A549 (cell line): ENCODE measurements at regions not wholly inside any gene's neighbourhood (a gene's known extent, or its start where the extent isn't known, plus 50 kb on each side); places are given as distances from the start of the nearest gene placed in this dataset.

Experiments
- ATAC-seq, 2 experiments: fragments of 200-7000 bp in 1 of 2; fragments of >200 bp in 1 of 2; cut with Nextera tagmentation in 1 of 2; cut with Tn5 transposase in 1 of 2; 3 replicates each; pipeline versions ENCODE4 v1.8.0 to v1.9.1; 2018 to 2020; ENCODE audit warnings: mild to moderate bottlenecking in 1 of 2, moderate library complexity in 1 of 2
- CTCF ChIA-PET: fragments of 300-600 bp; sonication (Branson Sonifier 250); formaldehyde crosslinking; extraction: SDS; loops from one replicate; lab custom pipeline; 2021; ENCODE audit warnings: antibody characterized with exemption, inconsistent platforms; lab: Yijun Ruan, JAX
- POLR2A ChIA-PET: fragments of 350-600 bp; formaldehyde crosslinking; extraction: SDS; loops from one replicate; lab custom pipeline; 2021; ENCODE audit warnings: antibody characterized with exemption, inconsistent platforms; lab: Yijun Ruan, JAX
- DNase-seq, 2 experiments: peaks; one replicate each; pipeline versions ENCODE4 v3.0.0 to v3.0.0-alpha.2; 2011 to 2016; ENCODE audit warnings: low read depth in 1 of 2, low spot score in 1 of 2
- FAIRE-seq: peaks from 2 replicates; lab custom pipeline; 2011; peaks lifted over from hg19 to GRCh38; lab: Jason Lieb, UNC
- H3K27ac ChIP-seq, 2 experiments: fragments of >200 bp; sonication (Bioruptor Twin); formaldehyde crosslinking; 3 replicates each; pipeline ENCODE4 v1.5.1; 2016 to 2017
- H3K4me1 ChIP-seq: fragments of >200 bp; sonication (Bioruptor Twin); formaldehyde crosslinking; 3 replicates; pipeline ENCODE4 v1.6.1; 2016
- H3K4me2 ChIP-seq: fragments of >200 bp; sonication (Bioruptor Twin); formaldehyde crosslinking; 3 replicates; pipeline ENCODE4 v1.6.1; 2016
- H3K4me3 ChIP-seq: fragments of >200 bp; sonication (Bioruptor Twin); formaldehyde crosslinking; 3 replicates; pipeline ENCODE4 v1.5.1; 2016
- H3K9me3 ChIP-seq: fragments of >200 bp; sonication (Bioruptor Twin); formaldehyde crosslinking; 3 replicates; pipeline ENCODE4 v1.6.1; 2016
- CBX2 ChIP-seq: fragments of 200-600 bp; sonication (generic); IDR thresholded peaks from 2 replicates; pipeline ENCODE4 v1.6.1; 2016; ENCODE audit warnings: low read depth, mild to moderate bottlenecking, borderline replicate concordance
- CHD4 ChIP-seq: fragments of 200-600 bp; sonication (generic); IDR thresholded peaks from 2 replicates; pipeline ENCODE4 v1.6.1; 2016; ENCODE audit warnings: antibody characterized with exemption, mild to moderate bottlenecking, borderline replicate concordance
- EP300 ChIP-seq, 2 experiments: fragments of >200 bp; sonication (Bioruptor Twin); formaldehyde crosslinking; IDR thresholded peaks; 2 replicates in 1 of 2; 3 replicates in 1 of 2; pipeline ENCODE4 v1.6.1; 2016 to 2017
- ESRRA ChIP-seq: fragments of 150-350 bp; IDR thresholded peaks from 2 replicates; pipeline ENCODE4 v1.6.1; 2014; ENCODE audit warnings: mild to moderate bottlenecking, low read length, borderline replicate concordance
- FOSB ChIP-seq: fragments of 250-450 bp; sonication (Bioruptor Pico); IDR thresholded peaks from 2 replicates; pipeline ENCODE4 v1.5.0; 2020; ENCODE audit warnings: mild to moderate bottlenecking, moderate library complexity
- FOSL2 ChIP-seq, 2 experiments: fragments of 450-650 bp in 1 of 2; fragments of >200 bp in 1 of 2; sonication (Bioruptor Twin) in 1 of 2; formaldehyde crosslinking; IDR thresholded peaks; 2 replicates each; pipeline versions ENCODE4 v1.5.0 to v1.6.1; 2016 to 2020; ENCODE audit warnings: mild to moderate bottlenecking in 1 of 2, moderate library complexity in 1 of 2
- GATA3 ChIP-seq: IDR thresholded peaks from 2 replicates; pipeline ENCODE4 v1.6.1; 2012; ENCODE audit warnings: borderline replicate concordance
- HOXB13 ChIP-seq: fragments of 250-450 bp; sonication (Bioruptor Pico); IDR thresholded peaks from 2 replicates; pipeline ENCODE4 v1.5.0; 2020; ENCODE audit warnings: low read depth, mild to moderate bottlenecking, moderate library complexity
- HOXB5 ChIP-seq: fragments of 250-450 bp; sonication (Bioruptor Pico); IDR thresholded peaks from 2 replicates; pipeline ENCODE4 v1.5.0; 2020; ENCODE audit warnings: mild to moderate bottlenecking, moderate library complexity
- KDM5A ChIP-seq: fragments of 200-600 bp; sonication (generic); IDR thresholded peaks from 2 replicates; pipeline ENCODE4 v1.6.1; 2016; ENCODE audit warnings: antibody characterized with exemption, mild to moderate bottlenecking
- MYC ChIP-seq: IDR thresholded peaks from 2 replicates; pipeline ENCODE4 v1.6.1; 2012; ENCODE audit warnings: mild to moderate bottlenecking, inconsistent platforms, low read length, improper control_type of control experiment, borderline replicate concordance
- NFE2L2 ChIP-seq: fragments of 150-350 bp; conservative IDR thresholded peaks from 2 replicates; pipeline ENCODE4 v1.6.1; 2014; ENCODE audit warnings: low read length
- NPAS2 ChIP-seq: fragments of 250-450 bp; sonication (Bioruptor Pico); IDR thresholded peaks from 2 replicates; pipeline ENCODE4 v1.8.0; 2022; ENCODE audit warnings: mild to moderate bottlenecking, moderate library complexity, borderline replicate concordance
- PHF8 ChIP-seq: fragments of 200-600 bp; sonication (generic); IDR thresholded peaks from 2 replicates; pipeline ENCODE4 v1.6.1; 2016; ENCODE audit warnings: low read depth, mild to moderate bottlenecking, antibody characterized with exemption, moderate library complexity, borderline replicate concordance
- POLR2A ChIP-seq: IDR thresholded peaks from 2 replicates; pipeline ENCODE4 v1.6.1; 2012; ENCODE audit warnings: mild to moderate bottlenecking, low read length
- POLR2AphosphoS2 ChIP-seq: conservative IDR thresholded peaks from 2 replicates; pipeline ENCODE4 v1.6.1; 2012; ENCODE audit warnings: low read length, improper control_type of control experiment, inconsistent platforms
- RCOR1 ChIP-seq: fragments of 150-350 bp; IDR thresholded peaks from 2 replicates; pipeline ENCODE4 v1.6.1; 2014; ENCODE audit warnings: antibody characterized with exemption, low read length, low read depth
- SREBF2 ChIP-seq: fragments of 450-650 bp; IDR thresholded peaks from 2 replicates; pipeline ENCODE4 v1.6.1; 2014; ENCODE audit warnings: mild to moderate bottlenecking, moderate library complexity
- TFCP2L1 ChIP-seq: fragments of 250-450 bp; sonication (Bioruptor Pico); IDR thresholded peaks from 2 replicates; pipeline ENCODE4 v1.5.0; 2021; ENCODE audit warnings: mild to moderate bottlenecking
- TP53 ChIP-seq: fragments of 250-450 bp; sonication (Bioruptor Pico); IDR thresholded peaks from 2 replicates; pipeline ENCODE4 v1.5.0; 2021; ENCODE audit warnings: mild to moderate bottlenecking, moderate library complexity
- ZFP36 ChIP-seq: fragments of 450-650 bp; IDR thresholded peaks from 2 replicates; pipeline ENCODE4 v1.6.1; 2014; ENCODE audit warnings: borderline replicate concordance; ENCODE audit not compliant: partially characterized antibody
- ZNF302 ChIP-seq: fragments of 250-450 bp; sonication (Bioruptor Pico); IDR thresholded peaks from 2 replicates; pipeline ENCODE4 v1.9.0; 2021; ENCODE audit warnings: inconsistent platforms, mild to moderate bottlenecking, moderate library complexity
- whole genome bisulfite sequencing: methylation state at CpG from one replicate; pipeline ENCODE4 v1.1.6; 2017; ENCODE audit errors: missing lambda C conversion rate; 5-methylcytosine and 5-hydroxymethylcytosine counted together
- TF ChIP-seq, protein P1 (sequence below): fragments of 150-350 bp; IDR thresholded peaks from 2 replicates; pipeline ENCODE4 v1.6.1; 2014; ENCODE audit warnings: low read depth, mild to moderate bottlenecking, low read length
- TF ChIP-seq, protein P2 (sequence below): fragments of 250-450 bp; sonication (Bioruptor Pico); IDR thresholded peaks from 2 replicates; pipeline ENCODE4 v1.5.0; 2021; ENCODE audit warnings: mild to moderate bottlenecking, moderate library complexity, borderline replicate concordance
- TF ChIP-seq, protein P3 (sequence below): IDR thresholded peaks from 2 replicates; pipeline ENCODE4 v1.6.1; 2012; ENCODE audit warnings: low read depth, borderline replicate concordance

DNA sequence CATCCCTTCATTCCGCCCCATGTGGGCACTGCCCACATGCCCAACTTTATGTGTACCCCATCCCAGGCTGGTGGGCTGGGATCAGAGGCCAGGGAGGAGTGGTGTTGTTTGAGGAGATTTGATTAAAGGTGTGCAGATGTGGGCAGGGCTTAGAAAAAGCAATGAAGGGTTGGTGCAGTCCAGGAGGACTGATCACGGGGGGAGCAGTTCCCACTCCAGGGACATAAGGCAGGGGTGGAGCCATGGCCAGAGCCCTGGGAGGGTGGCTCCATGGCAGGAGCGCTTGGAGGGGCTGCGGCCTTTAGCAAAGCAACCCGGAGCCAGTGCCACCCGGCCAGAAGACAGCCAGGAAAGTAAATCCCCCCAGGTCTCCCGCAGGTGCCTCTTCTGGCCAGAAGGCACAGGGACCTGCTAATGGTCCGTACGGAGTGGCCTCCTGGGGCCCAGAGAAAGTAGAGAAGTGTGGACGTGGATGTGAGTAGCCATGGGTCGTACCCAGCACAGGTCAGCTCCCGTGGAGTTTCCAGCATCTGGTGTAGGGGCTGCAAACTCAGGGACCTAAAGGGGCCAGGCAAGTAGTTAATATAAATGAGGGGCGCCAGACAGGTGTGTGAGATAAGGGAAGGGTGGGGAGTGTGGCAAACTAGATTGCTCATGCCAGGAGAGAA lies 62.1 kb upstream of the APCDD1L start:
- Histone ChIP-seq H3K4me1 (no peaks in the 10 kb centered on the region), H3K4me3 (no peak overlapping the region), H3K9me3 (no peaks in the 10 kb centered on the region; the same call in 2 of the 3 replicates), H3K4me2 (no peak overlapping the region), H3K27ac (no peak overlapping the region)
- no peak for FAIRE-seq
- ATAC-seq, result no peak
- DNase-seq, result no peak
- CTCF ChIA-PET, result interaction anchor here (0.6 to 1.3 kb wide), 4 partner anchors 10 to 78 kb away, joined by 3 to 4 read pairs (median 3); no protein-coding TSS in a partner anchor
- WGBS, result 42% methylated on average over 12 of the region's 13 CpGs
- POLR2A ChIA-PET, result no interaction called here
- no peak for TF ChIP-seq RCOR1
- TF ChIP-seq, all 56 proteins: peak for 0

DNA sequence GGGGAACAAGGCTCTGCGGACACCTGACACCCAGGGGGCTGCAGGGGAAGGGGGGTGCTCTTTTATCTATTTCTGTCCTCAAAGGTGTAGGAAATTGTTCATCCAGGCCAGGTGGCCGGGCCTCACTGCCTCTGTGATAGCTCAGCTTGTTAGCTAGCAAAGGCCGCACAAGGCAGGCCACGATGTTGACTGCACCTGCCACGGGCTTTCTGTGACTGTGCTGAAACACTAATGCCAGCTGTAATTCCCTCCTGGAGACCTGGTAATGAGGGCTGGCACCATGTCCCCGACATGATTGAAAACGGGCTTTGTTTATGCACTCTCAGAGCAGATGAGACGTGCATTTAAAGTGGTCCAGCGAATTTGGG lies 61.4 kb upstream of the APCDD1L start:
- ATAC-seq (no peak), FAIRE-seq (no peak), DNase-seq (no peak)
- no peak overlapping the region for H3K27ac ChIP-seq
- H3K4me3 ChIP-seq, result no peak overlapping the region
- H3K4me1 ChIP-seq, result peaks cover under 1% of the 10 kb centered on the region; the same call in 1 of the 3 replicates
- ChIA-PET CTCF (interaction anchor here (1.2 to 1.5 kb wide), 3 partner anchors 17 to 77 kb away, joined by 3 to 4 read pairs (median 3); no protein-coding TSS in a partner anchor), POLR2A (no interaction called here)
- TF ChIP-seq SREBF2 (no peak), HOXB5 (CRISPR knock-in tag) (no peak), RCOR1 (no peak), HOXB13 (CRISPR knock-in tag) (no peak), FOSL2 (IDR thresholded peaks at IDR 0.05) (no peak), FOSL2 (CRISPR knock-in tag; IDR thresholded peaks at IDR 0.05) (no peak), CBX2 (no peak), CHD4 (no peak), NPAS2 (CRISPR knock-in tag) (no peak), ZNF302 (CRISPR knock-in tag) (no peak), TP53 (CRISPR knock-in tag) (no peak), ESRRA (no peak), GATA3 (no peak)
- TF ChIP-seq, protein P1, sequence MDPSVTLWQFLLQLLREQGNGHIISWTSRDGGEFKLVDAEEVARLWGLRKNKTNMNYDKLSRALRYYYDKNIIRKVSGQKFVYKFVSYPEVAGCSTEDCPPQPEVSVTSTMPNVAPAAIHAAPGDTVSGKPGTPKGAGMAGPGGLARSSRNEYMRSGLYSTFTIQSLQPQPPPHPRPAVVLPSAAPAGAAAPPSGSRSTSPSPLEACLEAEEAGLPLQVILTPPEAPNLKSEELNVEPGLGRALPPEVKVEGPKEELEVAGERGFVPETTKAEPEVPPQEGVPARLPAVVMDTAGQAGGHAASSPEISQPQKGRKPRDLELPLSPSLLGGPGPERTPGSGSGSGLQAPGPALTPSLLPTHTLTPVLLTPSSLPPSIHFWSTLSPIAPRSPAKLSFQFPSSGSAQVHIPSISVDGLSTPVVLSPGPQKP, result no peak
- TF ChIP-seq, protein P2, sequence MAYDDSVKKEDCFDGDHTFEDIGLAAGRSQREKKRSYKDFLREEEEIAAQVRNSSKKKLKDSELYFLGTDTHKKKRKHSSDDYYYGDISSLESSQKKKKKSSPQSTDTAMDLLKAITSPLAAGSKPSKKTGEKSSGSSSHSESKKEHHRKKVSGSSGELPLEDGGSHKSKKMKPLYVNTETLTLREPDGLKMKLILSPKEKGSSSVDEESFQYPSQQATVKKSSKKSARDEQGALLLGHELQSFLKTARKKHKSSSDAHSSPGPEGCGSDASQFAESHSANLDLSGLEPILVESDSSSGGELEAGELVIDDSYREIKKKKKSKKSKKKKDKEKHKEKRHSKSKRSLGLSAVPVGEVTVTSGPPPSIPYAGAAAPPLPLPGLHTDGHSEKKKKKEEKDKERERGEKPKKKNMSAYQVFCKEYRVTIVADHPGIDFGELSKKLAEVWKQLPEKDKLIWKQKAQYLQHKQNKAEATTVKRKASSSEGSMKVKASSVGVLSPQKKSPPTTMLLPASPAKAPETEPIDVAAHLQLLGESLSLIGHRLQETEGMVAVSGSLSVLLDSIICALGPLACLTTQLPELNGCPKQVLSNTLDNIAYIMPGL (CRISPR knock-in tag), result no peak
- WGBS, result 40% methylated on average over 8 of the region's 9 CpGs
- H3K9me3 ChIP-seq, result no peaks in the 10 kb centered on the region; the same call in 2 of the 3 replicates
- no peak overlapping the region for H3K4me2 ChIP-seq

DNA sequence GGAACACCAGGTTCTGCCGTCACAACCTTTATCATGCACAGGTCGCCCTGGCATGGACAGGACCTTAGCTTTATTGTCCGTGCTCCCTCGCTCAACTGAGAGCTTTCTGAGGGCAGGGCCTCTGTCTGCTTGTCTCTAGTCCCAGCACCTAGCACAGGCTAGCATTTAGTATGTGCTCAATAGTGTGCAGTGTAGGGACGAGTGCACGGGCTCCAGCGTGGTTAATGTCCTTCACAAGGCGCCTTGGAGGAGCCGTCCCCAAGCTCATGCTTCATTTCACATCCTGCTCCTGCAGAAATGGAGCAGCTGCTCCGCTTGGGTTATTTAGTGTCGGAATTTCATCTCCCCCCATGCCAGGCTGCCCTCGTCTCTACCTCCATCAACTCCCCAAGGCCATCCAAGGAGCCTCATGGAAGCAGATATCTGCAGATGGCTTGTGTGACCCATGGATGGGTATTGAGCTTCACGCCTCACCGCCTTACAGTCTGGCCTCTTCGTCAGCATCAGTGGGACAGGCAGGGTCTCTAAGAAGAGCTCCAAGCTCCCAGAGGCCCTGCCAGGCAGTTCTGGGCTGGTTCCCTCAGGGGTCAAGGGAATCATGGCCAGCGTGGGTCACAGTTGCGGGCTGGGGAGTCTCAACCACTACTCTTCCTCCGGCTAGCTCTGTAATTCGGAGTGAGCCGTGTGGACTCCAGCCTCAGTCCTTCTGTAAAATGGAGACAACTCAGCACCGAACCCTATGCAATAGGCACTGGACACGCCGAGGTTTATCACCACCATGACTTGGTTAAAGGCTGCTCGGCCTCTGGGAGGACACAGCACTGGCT lies 60.8 kb upstream of the APCDD1L start:
- WGBS, result 59% methylated on average over 21 of the region's 24 CpGs
- DNase-seq, result no peak
- no peak overlapping the region for H3K4me3 ChIP-seq
- H3K9me3 ChIP-seq, result no peaks in the 10 kb centered on the region; the same call in 2 of the 3 replicates
- ChIA-PET POLR2A (interaction anchor here (0.9 kb wide), 1 partner anchor 45 kb away, joined by 3 read pairs; no protein-coding TSS in a partner anchor), CTCF (interaction anchor here (1.0 to 1.9 kb wide), 4 partner anchors 9 to 80 kb away, joined by 3 to 5 read pairs (median 4); no protein-coding TSS in a partner anchor)
- ATAC-seq, result no peak
- H3K4me2 ChIP-seq, result no peak overlapping the region
- no peak overlapping the region for H3K27ac ChIP-seq
- FAIRE-seq, result no peak
- H3K4me1 ChIP-seq, result peaks cover 6% of the 10 kb centered on the region; the same call in 1 of the 3 replicates
- TF ChIP-seq PHF8 (no peak), ZFP36 (no peak), TP53 (CRISPR knock-in tag) (no peak), NPAS2 (CRISPR knock-in tag) (no peak), TFCP2L1 (no peak), FOSB (CRISPR knock-in tag) (no peak), NFE2L2 (no peak), MYC (no peak), KDM5A (no peak), EP300 (IDR thresholded peaks at IDR 0.05) (no peak), GATA3 (no peak), POLR2AphosphoS2 (no peak), POLR2A (no peak), ESRRA (no peak)
- TF ChIP-seq, protein P3, sequence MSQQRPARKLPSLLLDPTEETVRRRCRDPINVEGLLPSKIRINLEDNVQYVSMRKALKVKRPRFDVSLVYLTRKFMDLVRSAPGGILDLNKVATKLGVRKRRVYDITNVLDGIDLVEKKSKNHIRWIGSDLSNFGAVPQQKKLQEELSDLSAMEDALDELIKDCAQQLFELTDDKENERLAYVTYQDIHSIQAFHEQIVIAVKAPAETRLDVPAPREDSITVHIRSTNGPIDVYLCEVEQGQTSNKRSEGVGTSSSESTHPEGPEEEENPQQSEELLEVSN, result no peak
- TF ChIP-seq, protein P2 (CRISPR knock-in tag), result no peak
